Heart right ventricle (tissue), 16 donors: ENCODE measurements at regions not wholly inside any gene's neighbourhood (a gene's known extent, or its start where the extent isn't known, plus 50 kb on each side); places are given as distances from the start of the nearest gene placed in this dataset.

Source experiments
- ATAC-seq, 8 donors: fragments of 200-7000 bp; cut with Tn5 transposase; one replicate each; pipeline ENCODE4 v1.9.1; 2020; ENCODE audit warnings: mild to moderate bottlenecking in 8 of 8, moderate library complexity in 8 of 8, moderate number of reproducible peaks in 1 of 8
- DNase-seq, 2 donors: peaks; one replicate each; pipeline ENCODE4 v3.0.0-alpha.2; 2020
- H3K27ac ChIP-seq, 10 donors: fragments of 200-600 bp; sonication (generic) in 2 of 10; one replicate each; pipeline versions ENCODE4 v1.5.0 to v1.8.0; 2020 to 2022; ENCODE audit warnings: mild to moderate bottlenecking in 3 of 10
- H3K27me3 ChIP-seq, 7 donors: fragments of 200-600 bp; one replicate each; pipeline ENCODE4 v1.8.0; 2021 to 2022; ENCODE audit warnings: mild to moderate bottlenecking in 2 of 7
- H3K36me3 ChIP-seq, 9 donors: fragments of 200-600 bp; sonication (generic) in 1 of 9; one replicate each; pipeline versions ENCODE4 v1.5.0 to v1.8.0; 2020 to 2022; ENCODE audit warnings: mild to moderate bottlenecking in 2 of 9
- H3K4me1 ChIP-seq, 9 donors: fragments of 200-600 bp; sonication (generic) in 1 of 9; one replicate each; pipeline versions ENCODE4 v1.5.0 to v1.8.0; 2020 to 2022; ENCODE audit warnings: mild to moderate bottlenecking in 4 of 9
- H3K4me3 ChIP-seq, 10 donors: fragments of 200-600 bp; sonication (generic) in 2 of 10; one replicate each; pipeline versions ENCODE4 v1.5.0 to v1.8.0; 2020 to 2022; ENCODE audit warnings: mild to moderate bottlenecking in 7 of 10, moderate library complexity in 2 of 10
- H3K9me3 ChIP-seq, 11 donors: fragments of 200-600 bp in 10 of 11; sonication (generic) in 2 of 11; one replicate each; pipeline versions ENCODE4 v1.5.0 to v1.8.0; 2013 to 2022; ENCODE audit warnings: mild to moderate bottlenecking in 2 of 11, control low read depth in 1 of 11, moderate library complexity in 1 of 11
- CTCF ChIP-seq, 9 donors: fragments of 200-600 bp; sonication (generic) in 2 of 9; IDR thresholded peaks; one replicate each; pipeline versions ENCODE4 v1.5.0 to v1.8.0; 2021 to 2022; ENCODE audit warnings: antibody characterized with exemption in 9 of 9, mild to moderate bottlenecking in 5 of 9, moderate library complexity in 1 of 9
- WGBS, 2 donors: extraction: QIAGEN DNeasy Blood & Tissue Kit; methylation state at CpG; one replicate each; pipeline ENCODE4 v1.1.7; 2013; ENCODE audit warnings: inconsistent platforms in 1 of 2; 5-methylcytosine and 5-hydroxymethylcytosine counted together
- intact Hi-C, 10 donors: fragments of 100-400 bp; cut with DNase I; formaldehyde crosslinking; loops; one replicate each; pipeline versions ENCODE4 v1.11.1 to v1.14.2; 2022
- donor health status: Arrhythmogenic right ventricular cardiomyopathy.
- donor health status: ischemic (EF 13 %, LVEDD 7.1; RV severe dilation, severe dysfunction).
- donor health status: healthy with polysubstance abuse.
- donor health status: DM: no; HTN: yes; CAD: no.
- donor health status: DM: no; HTN: no; CAD: no.
- donor health status: ischemic (EF 25% LVEDD 6.9; RV normal size, moderate dysfunction).
- donor health status: ischemic (EF 25% LVEDD 5.7; RV mildly dilated, moderate dysfunction).
- donor health status: healthy.
- donor health status: DM: yes; HTN: yes; CAD: no.
- donor health status: Ischemic cardiomyopathy.
- donor health status: ischemic (EF 35%, LVEDD 5.7; RV mildly dilated, moderate dysfunction).
- donor health status: nonischemic (EF 11% LVEDD 7.7; RV severe dilation, severe dysfunction).
- donor health status: DM: yes; HTN: yes; CAD: no.
- donor health status: PGD.
- donor health status: ischemic (EF 29% LVEDD 5.4; RV normal size, mild dysfunction).
- donor health status: nonischemic (EF 23%, LVEDD 6.1; RV moderate dilation, normal function).

- WGBS, 2 donors: 58 to 71% methylated on average over 6 of the region's 6 CpGs
- H3K27ac ChIP-seq: no peak overlapping the region
- no peak overlapping the region for H3K4me3 ChIP-seq
- no peak for ATAC-seq
- H3K9me3 ChIP-seq: no peaks in the 10 kb centered on the region
- no peak for TF ChIP-seq CTCF (IDR thresholded peaks at IDR 0.05)
- intact Hi-C loops: no loop called here
- H3K4me1 ChIP-seq: no peaks in the 10 kb centered on the region
- H3K36me3 ChIP-seq: no peaks in the 10 kb centered on the region
- H3K27me3 ChIP-seq: no peaks in the 10 kb centered on the region
- DNase-seq: no peak
Measured at GRCh38 chr21:23801292-23801691, 1806.0 kb downstream of the MRPL39 start.

DNA sequence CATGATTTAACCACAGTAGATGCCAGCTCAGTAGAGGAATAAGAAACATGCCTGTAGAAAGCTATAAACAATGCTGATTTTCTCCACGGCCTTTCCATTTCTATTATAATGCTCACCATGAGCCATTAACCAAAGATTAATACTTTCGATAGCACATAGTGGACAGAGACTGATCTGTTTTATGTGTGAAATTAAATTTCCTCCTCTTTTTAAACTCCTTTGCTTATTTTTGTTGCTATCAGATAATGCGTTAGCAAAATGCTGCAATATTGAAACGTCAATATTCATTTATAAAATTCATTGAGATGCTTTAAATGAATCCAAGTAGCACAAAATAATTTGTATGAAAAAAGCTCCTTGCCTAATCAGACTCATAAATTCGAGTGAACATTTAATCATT is 1807.9 kb downstream of the MRPL39 start:
- no peak for TF ChIP-seq CTCF (IDR thresholded peaks at IDR 0.05)
- 74 to 78% methylated on average over 5 of the region's 5 CpGs for WGBS, 2 donors

GRCh38 chr21:23792300-23792699 is 1815.0 kb downstream of the MRPL39 start:
- Histone ChIP-seq H3K27ac (no peak overlapping the region), H3K4me1 (no peaks in the 10 kb centered on the region), H3K36me3 (no peaks in the 10 kb centered on the region), H3K9me3 (no peaks in the 10 kb centered on the region), H3K4me3 (no peak overlapping the region), H3K27me3 (no peaks in the 10 kb centered on the region)
- TF ChIP-seq CTCF (IDR thresholded peaks at IDR 0.05): no peak
- 31 to 34% methylated on average over 1 of the region's 1 CpG for WGBS, 2 donors
- ATAC-seq (no peak), DNase-seq (no peak)
- intact Hi-C loops: no loop called here

More for the DNA sequence above, 1807.9 kb downstream of the MRPL39 start:
- no peak overlapping the region for H3K4me3 ChIP-seq
- no peaks in the 10 kb centered on the region for H3K36me3 ChIP-seq
- H3K9me3 ChIP-seq: no peaks in the 10 kb centered on the region
- no peaks in the 10 kb centered on the region for H3K27me3 ChIP-seq
- no peaks in the 10 kb centered on the region for H3K4me1 ChIP-seq
- no peak for ATAC-seq
- intact Hi-C loops: no loop called here
- DNase-seq: no peak
- no peak overlapping the region for H3K27ac ChIP-seq

DNA sequence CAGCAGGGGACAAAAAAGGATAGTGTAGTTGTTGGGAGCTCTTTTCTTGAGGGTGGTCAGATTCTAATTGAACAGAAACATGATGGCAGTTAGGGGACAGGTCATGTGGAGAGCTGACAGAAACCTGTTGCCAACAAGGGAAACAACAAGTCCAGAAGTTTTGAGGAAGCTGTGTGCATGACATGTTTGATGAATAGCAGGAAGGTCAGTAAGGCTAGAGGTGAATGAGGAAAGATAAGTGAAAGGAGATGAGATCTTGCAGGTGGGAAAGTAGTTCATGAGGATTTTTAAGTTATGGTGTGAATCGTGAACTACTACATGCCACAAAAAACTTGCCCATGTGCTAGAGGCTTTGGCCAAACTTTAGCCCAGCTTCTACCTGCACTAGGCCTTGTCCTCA is 1817.4 kb downstream of the MRPL39 start:
- 80% methylated on average over 1 of the region's 1 CpG for WGBS, 2 donors
- Histone ChIP-seq H3K4me3 (no peak overlapping the region), H3K27me3 (no peaks in the 10 kb centered on the region), H3K4me1 (no peaks in the 10 kb centered on the region), H3K36me3 (no peaks in the 10 kb centered on the region), H3K9me3 (no peaks in the 10 kb centered on the region), H3K27ac (no peak overlapping the region)
- intact Hi-C loops: no loop called here
- ATAC-seq (no peak), DNase-seq (no peak)
- TF ChIP-seq CTCF (IDR thresholded peaks at IDR 0.05): no peak

DNA sequence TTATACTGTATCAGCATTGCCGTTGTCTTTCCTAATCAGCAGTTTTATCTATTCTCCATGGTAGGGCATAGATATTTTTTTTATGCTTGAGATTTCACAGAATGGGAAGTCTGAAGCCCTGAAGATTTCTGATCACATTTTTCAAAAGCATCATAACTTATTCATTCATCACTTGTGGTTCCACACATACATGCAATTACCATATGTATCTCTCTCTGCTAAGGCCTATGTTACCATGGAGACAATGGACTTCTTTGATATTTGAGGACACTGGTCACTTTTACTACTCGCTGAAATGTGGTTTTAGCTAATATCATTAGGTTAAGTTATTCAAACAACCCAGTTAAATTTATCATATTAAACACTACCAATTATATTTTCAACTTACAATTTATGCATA is 1827.0 kb downstream of the MRPL39 start:
- Histone ChIP-seq H3K36me3 (no peaks in the 10 kb centered on the region), H3K4me1 (no peaks in the 10 kb centered on the region), H3K27ac (no peak overlapping the region), H3K9me3 (peaks cover 0 to 8% (median 0%) of the 10 kb centered on the region in 11 donors), H3K27me3 (no peaks in the 10 kb centered on the region), H3K4me3 (no peak overlapping the region)
- no peak for ATAC-seq
- TF ChIP-seq CTCF (IDR thresholded peaks at IDR 0.05): no peak
- DNase-seq: no peak
- intact Hi-C loops: no loop called here
- WGBS, 2 donors: 71 to 79% methylated on average over 2 of the region's 2 CpGs
